NCI-H446 (cell line): ENCODE measurements at regions not wholly inside any gene's neighbourhood (a gene's known extent, or its start where the extent isn't known, plus 50 kb on each side); places are given as distances from the start of the nearest gene placed in this dataset.
"Not testable (repeated sequence)": the region's sequence is repeated elsewhere in the genome, so short reads cannot be mapped to it uniquely, and the experiment has no call there.

ENCODE experiments used
- DNase-seq, 2 experiments: peaks; one replicate each; lab custom pipeline; 2025; lab: John Stamatoyannopoulos, UW

DNA sequence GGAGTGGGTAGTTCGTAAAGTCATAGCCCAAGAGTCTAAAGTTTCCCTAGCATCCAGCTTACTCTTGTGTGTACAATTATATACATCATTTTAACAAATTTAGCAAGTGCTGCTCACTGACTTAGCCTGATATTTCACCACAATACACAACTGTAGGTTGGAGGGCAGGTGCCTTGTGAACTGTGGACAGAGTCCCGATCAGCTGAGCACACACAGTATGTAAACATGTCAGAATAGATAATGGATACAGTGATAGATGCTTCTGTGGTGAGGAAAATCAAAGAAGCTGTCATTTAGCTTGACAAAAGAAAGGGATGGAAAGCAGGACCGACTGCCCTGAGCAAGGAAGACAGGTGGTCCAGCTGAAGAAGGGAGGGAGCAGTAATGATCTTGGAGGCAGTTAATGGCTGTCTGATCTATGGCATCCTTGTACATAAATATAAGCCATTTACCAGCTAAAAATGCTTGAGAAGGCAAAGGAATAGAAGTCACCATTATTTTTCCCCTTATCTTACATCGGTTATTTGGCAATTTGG lies 372.8 kb upstream of the UBE2E3 start:
- no peak for DNase-seq

DNA sequence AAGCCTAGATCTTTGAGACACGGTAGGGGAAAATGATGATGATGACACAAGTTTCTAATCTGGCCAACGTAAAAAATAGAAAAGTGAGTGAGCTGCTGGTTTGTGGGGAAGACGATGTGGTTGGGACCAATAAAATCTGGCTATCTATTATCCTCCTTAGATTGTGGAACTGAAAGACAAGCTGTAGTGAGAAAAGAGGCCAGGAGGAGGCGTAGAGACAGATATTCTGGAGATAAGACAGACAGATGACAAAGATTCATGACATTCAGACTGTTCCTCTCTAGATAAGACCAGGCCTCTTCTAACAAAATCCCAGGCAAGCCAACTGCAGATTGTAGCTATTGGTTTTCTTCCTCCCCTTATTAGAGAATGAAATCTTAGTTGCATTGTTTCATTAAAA lies 376.3 kb upstream of the UBE2E3 start:
- DNase-seq: no peak

DNA sequence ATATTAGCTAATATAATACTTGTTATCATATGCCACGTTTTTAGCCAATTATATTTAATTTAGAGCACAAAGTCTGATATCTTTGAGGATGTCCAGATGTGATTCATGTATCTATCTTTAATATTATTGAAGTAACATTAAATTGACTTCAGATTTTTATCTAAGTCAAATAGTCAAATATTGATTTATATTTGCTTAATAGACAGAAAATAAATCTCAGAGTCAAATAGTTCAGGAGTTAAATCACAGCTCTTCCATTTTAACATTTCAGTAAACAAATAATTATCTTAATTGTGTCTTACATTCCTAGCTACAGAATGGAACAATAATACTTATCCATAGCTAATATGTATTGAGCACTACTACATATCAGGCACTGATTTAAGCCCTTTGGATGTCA lies 379.4 kb upstream of the UBE2E3 start:
- DNase-seq: no peak

DNA sequence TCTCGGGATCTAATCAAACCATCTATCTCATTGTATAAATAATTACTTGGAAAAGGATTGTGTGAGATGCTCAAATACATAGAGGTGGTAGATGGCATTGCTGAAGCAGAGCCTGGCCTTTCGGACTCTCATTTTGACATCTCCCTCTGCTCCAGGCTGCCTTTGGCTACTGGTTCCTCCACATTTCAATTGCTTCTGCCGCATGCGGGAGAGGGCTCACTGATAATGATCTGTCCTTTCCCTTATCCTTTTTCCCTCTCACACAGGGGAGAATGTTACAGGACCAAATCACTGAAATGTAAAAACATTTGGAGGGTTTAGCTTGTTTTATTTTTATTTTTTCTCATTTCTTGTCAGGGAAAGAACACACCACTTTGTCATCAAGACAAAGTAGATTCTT lies 380.6 kb upstream of the UBE2E3 start:
- no peak for DNase-seq

DNA sequence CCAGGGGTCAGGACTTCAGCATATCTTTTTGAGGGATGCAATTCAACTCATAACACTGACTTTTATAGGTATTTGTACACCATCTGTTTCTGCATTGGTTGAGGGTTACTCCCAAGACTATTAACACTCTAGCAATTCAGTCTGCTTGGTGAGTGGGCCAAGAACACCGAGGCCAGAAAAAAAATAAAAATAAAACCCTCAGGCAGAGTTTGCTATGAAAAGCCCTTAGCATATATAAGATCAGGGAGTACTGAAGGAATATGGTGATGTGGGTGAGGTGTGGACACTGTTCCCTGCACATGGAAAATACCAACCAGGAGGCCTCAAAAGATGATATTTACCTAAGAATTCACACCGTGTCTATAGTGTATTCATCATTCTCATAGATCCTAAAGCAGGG lies 383.2 kb upstream of the UBE2E3 start:
- no peak for DNase-seq

DNA sequence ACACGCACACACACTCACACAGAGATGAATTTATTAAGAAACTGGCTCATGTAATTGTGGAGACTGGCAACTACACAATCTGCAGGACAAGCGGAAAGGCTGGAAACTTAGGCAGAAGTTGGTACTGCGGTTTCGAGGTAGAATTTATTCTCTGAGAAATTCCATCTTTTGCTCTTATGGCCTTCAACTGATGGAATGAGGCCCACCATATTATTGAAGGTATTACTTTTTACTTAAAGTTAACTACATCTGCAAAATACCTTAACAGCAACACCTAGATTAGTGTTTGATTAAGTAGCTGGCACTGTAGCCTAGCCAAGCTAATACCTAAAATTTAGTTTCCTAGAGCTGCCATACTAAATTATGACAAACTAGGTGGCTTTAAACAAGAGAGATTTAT lies 384.0 kb upstream of the UBE2E3 start:
- no peak for DNase-seq

DNA sequence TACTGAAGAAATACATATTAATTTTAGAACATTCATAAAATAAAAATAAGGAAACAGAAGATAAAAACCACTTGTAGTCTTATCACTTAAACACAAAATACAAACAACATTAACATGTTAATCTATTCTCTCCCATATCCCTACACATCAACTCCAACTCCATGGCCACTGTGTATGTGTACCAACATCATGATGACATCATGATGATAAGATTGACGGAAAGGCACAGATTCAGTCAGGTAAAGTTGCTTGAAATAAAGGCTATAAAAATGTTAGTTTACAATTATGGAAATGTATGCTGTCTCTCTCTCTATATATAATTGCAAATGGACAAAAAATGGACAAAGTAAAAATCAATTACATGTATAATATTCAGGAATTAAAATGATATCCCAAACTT lies 388.5 kb upstream of the UBE2E3 start:
- DNase-seq: no peak

DNA sequence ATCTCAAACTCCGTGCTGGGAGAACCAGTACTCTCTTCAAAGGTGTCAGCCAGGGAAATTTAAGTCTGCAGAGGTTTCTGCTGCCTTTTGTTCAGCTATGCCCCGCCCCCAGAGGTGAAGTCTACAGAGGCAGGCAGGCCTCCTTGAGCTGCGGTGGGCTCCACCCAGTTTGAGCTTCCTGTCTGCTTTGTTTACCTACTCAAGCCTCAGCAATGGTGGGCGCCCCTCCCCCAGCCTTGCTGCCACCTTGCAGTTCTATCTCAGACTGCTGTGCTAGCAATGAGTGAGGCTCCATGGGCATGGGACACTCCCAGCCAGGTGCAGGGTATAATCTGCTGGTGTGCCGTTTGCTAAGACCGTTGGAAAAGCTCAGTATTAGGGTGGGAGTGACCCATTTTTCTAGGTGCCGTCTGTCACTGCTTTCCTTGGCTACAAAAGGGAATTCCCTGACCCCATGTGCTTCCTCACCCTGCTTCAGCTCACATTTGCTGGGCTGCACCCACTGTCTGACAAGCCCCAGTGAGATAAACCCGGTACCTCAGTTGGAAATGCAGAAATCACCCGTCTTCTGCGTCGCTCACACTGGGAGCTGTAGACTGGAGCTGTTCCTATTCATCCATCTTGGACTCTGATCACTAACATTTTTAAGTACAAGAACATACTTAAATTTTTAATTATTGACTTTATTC lies 389.2 kb upstream of the UBE2E3 start:
- not testable (repeated sequence) for DNase-seq

DNA sequence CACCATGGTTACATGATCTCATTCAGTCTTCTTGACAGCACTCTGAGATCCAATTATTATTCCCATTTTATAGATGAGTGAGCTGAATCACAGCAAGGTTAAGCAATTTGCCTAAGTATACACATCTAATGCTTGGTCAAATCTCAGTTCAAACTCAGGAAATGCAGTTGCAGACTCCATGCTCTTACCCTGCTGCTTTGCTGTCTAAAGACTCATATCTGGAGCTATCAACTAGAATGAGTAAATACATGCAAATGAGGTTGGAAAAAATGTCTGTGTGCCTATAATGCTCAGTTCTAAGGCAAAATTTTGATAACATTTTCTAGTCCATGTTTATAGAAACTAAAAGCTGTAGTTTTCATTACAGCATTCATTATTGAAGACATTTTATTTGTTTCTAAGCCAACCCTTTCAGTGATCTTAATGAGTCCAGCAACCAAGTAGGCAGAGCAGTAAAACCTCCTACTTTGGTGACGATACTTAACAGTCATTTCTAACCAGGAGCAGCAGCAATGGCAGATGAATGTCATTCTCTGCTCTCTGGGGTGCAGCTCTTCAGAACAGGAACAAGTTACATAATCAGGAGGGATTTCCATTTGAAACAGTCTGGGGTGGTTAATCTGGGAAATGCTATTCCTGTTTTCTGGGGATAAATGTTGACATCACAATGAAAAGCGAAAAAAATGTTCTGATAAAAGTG lies 396.8 kb upstream of the UBE2E3 start:
- DNase-seq: no peak

DNA sequence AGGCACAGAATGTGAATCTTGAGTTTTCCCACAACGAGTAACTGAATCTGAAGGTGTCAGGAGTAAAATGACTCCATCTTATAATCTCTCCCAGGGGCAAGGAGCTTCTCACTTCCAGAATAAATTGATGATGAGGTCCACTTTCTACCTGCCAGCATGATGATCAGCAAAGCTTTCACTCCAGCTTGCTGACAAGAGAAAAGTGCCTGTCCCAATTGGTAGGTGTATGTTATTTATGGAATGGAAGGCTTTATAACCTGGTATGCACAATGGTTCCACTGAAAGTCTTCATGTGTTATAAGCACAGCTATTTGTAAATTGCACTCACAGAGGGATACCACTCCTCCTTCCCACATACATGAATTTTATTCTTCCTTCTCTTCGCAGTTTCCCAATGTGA lies 401.0 kb upstream of the UBE2E3 start:
- DNase-seq: no peak

DNA sequence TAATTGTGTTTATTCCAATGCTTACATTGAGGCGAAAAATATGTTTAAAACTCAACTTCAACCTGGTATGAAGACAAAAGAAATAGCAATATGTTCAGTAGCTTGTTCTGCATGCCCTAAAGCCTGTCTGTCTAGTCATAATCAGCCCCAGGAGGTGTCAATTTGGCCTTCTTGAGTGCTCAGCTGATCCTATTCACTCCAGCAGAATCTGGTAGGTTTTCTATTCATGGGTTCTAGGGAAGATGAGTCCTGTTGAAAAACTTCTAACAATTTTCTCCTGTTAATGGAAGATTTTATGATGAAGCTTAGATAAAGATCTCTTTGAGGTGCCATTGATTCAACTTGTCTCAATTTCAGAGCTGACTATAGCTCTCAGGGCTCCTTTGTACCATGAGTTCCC lies 402.0 kb upstream of the UBE2E3 start:
- DNase-seq: no peak

DNA sequence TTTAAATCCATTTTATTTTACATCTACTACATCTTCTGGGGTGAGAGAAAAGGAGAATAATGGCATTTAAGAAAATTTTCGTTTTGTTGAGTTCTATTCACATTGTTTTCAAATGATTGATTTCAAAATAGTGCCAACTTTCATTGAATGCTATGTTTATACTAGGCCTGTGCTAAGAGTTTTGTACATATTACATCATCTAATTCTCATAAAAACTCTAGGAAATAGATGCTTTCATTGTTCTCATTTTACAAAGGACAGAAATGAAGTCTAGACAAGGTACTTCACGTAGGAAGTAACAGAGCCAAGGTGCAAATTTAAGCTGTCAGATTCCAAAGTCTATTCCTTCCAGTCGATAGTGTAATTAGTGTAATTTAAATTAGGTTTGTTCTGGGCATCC lies 402.8 kb upstream of the UBE2E3 start:
- DNase-seq: no peak

DNA sequence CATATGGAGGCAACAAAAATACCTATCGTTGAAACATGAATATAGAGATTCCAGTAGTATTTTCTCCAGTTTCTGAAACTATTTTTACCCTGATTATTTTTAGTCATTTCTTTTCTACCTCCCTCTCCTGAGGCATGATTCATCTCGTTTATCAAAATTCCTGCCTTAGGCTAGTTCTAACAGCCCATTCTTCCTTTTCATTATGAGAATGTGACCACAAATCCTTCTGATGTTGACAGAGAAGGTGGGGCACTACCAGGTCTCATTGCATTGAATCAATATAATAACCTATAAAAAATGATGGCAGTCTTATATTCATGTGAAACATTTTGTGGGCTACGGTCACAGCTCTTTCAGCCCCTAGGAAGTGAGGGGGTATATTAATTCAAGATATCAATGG lies 406.5 kb upstream of the UBE2E3 start:
- no peak for DNase-seq

DNA sequence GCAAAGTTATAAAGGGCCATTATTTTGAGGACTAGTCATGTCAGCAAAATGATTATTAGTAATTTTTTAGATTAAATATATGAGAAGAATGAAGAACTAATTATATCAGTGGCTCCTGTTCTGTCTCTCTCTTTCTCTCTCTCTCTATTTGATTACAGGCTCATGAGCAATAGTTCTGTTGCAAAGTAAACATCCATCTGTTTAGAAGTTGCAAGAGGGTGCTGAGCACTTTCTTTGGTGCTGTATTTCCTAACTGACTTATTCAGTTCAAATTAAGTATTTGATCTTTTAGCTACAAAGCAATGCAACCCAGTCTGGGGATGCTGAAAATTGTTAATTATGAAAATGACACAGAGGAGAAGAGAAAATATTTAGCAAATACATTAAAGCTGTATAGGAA lies 408.1 kb upstream of the UBE2E3 start:
- DNase-seq: no peak

DNA sequence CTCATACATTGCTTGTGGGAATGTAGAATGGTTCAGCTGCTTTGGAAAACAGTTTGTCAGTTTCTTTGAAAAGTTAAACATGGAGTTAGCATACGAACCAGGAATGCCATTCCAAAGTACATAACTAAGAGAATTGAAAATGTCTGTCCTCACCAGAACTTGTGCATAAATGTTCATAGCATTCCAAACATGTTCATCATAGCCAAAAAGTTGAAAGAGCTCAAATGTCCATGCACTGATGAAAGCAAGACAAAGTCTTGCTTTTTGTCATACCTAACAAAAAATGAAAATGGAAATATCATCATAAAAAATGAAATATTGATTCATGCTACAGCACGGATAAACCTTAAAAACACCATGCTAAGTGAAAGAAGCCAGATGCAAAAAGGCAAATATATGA lies 408.8 kb upstream of the UBE2E3 start:
- no peak for DNase-seq

DNA sequence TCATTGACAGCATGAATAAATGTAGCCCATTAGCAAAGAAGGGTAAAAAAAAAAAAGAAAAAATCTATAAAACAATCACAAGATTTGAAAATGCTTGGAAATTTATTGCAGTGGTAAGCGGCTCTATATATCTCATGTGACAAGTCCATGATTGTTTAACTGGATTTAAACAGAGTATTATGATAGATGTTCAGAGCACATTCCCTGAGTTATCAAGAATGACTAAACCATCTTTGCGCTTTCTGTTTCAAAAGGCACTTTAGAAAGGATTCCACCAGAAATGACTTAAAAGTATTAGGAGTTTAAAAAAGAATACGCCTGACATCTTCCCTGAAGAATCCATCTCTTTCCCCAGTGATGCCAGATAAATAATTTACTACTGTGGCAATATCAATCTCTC lies 409.5 kb upstream of the UBE2E3 start:
- no peak for DNase-seq

DNA sequence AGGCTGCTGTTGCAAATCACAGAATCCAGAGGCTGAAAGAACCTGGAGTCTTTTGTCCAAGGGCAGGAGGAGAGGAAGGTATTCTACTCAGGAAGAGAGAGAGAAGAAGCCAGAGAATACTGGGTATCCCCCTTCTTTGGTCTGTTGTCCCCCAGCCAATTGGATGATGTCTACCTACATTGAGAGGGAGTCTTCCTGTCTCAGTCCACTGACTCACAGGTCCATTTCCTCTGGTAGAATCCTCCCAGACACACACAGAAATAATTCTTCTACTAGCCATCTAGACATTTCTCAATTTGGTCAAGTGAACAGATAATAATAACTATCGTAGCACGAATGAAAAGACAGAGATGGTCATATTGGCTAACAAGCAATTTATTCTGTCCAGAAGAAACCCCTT lies 416.4 kb upstream of the UBE2E3 start:
- DNase-seq: no peak

DNA sequence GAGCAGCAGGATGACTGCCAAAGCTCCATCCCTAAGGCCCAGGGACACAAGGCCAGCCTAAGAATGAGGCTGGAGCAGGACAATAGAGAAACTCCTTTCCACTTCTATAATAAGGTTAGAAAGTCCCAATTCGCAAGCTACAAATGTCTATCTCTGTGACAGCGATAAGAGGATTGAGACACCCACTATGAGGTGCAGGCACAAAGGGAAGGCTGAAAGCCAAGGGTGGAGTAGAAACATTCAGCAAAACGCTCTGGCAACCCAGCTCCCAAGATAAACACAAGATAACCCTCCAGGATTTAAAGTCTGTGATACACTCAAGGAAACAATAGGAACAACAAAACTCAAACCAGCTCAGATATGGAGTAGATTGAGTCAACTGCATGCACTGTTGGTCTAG lies 418.0 kb upstream of the UBE2E3 start:
- no peak for DNase-seq

DNA sequence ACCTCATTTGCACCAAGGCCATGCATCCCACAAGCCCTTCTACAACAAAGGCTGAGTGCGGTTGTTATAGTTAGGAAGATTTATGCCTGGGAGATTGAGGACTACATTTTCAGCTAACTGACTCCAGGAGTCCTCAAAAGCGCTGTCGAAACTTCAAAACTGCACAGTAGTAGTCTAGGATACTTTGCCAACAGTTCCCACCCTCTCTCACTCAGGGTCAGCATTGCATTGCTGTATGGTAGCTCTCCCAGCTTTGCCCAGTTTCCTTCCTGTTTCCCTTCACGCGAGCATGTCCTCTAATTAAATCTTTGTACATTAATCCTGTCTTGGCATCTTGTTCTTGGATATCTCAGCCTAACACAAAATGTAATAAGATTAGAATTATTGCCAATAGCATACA lies 420.6 kb upstream of the UBE2E3 start:
- DNase-seq: no peak

DNA sequence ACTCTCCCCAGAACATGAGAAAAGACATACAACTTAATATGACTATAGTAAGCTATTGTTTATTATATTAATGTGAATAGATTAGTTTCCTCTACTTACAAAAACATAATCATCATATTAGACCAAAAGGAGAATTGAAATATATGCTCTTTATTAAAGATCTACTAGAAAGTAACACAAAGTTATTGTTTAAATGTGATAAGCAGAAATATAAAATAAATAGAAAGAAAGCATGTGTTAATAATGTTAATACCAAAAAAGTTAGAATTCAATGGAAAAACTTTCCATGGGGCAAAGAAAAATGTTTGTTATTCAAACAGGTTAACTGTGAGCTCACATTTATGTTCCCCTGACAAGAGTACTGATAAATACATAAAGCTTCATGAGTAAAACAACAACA lies 421.4 kb upstream of the UBE2E3 start:
- no peak for DNase-seq

DNA sequence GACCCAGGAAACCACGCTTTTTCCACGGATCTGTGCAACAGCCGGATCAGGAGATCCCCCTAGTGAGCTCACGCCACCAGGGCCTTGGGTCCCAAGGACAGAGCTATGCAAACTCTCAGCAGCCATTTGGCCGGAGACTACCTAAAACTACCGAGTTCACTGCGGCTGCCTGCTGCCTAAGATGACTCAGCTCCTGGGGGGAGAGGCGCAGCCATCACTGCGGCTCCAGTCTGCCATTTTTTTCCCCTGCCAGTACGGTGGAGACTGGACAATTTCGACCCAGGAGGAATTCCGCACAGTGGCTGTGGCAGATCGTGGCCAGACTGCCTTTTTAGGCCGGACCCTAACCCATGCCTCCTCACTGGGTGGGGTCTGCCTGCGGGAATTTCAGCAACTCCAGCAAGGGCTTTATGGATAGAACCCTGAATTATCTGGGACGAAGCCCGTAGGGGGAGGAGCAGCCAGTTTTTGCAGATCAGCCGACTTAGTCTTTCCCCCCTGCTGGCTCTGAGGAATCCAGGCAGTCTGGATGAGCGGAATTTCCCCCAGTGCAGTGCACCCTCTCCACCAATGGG lies 424.9 kb upstream of the UBE2E3 start:
- no peak for DNase-seq

DNA sequence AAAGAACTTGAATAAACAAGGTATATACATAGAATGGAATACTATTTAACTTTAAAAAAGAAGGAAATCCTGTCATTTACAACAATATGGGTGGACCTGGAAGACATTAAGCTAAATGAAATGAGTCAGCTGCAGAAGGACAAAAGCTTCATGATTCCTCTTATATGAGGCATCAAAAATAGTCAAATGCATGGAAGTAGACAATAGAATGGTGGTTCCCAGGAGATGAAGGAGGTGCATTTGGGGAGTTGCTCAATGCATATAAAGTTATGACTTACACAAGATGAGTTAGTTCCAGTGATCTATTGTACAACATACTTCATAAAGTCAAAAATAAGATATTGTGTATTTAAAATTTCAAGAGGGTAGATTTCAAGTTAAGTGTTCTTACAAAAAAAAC lies 426.1 kb upstream of the UBE2E3 start:
- DNase-seq: no peak

DNA sequence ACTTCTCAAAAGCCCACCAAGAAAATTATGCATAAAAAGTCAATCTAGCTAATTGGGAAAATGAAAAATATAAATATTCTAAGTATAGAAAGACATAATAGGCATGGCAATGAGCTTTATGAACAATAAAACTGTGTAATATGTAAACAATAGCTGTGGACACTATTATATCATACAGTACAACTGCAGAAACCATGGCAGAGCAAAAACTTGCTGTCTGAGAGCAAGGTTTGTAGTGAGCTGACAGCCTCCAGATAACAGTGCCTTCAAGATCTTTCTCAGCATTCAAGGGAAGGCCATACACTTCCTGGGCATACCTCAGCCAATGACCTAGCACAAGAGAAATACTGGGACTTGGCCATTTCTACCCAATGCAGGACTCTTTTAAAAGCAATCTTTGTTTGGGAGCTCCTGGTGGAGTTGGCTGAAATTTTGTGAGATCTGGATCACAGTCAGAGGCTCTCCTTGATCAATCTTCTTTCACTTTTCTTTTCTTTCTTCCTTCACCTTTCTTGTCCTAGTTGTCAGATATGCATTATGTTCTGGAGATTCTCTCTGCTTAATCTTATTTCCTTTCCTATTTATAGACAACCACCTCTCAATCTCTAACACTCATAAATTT lies 427.2 kb upstream of the UBE2E3 start:
- no peak for DNase-seq
